ENCODE measurements at regions not wholly inside any gene's neighbourhood (a gene's known extent, or its start where the extent isn't known, plus 50 kb on each side); places are given as distances from the start of the nearest gene placed in this dataset.

- H3K27me3 ChIP-seq (ENCODE audit: control insufficient read depth, insufficient read depth, low read length) = no peaks in the 10 kb centered on the region
- DNase-seq (ENCODE audit: low read depth) (no peak), FAIRE-seq (no peak)
- TF ChIP-seq, protein P1, sequence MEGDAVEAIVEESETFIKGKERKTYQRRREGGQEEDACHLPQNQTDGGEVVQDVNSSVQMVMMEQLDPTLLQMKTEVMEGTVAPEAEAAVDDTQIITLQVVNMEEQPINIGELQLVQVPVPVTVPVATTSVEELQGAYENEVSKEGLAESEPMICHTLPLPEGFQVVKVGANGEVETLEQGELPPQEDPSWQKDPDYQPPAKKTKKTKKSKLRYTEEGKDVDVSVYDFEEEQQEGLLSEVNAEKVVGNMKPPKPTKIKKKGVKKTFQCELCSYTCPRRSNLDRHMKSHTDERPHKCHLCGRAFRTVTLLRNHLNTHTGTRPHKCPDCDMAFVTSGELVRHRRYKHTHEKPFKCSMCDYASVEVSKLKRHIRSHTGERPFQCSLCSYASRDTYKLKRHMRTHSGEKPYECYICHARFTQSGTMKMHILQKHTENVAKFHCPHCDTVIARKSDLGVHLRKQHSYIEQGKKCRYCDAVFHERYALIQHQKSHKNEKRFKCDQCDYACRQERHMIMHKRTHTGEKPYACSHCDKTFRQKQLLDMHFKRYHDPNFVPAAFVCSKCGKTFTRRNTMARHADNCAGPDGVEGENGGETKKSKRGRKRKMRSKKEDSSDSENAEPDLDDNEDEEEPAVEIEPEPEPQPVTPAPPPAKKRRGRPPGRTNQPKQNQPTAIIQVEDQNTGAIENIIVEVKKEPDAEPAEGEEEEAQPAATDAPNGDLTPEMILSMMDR (IDR thresholded peaks at IDR 0.05; ENCODE audit: insufficient read depth, low read length, severe bottlenecking) = no peak
- no peak overlapping the region for H3K4me3 ChIP-seq (ENCODE audit: low read depth, low read length)
- no peaks in the 10 kb centered on the region for H3K36me3 ChIP-seq (ENCODE audit: control insufficient read depth, insufficient read depth, low read length)
These were observed 394.7 kb downstream of the CD83 start for GRCh38 chr6:14512246-14512645.

DNA sequence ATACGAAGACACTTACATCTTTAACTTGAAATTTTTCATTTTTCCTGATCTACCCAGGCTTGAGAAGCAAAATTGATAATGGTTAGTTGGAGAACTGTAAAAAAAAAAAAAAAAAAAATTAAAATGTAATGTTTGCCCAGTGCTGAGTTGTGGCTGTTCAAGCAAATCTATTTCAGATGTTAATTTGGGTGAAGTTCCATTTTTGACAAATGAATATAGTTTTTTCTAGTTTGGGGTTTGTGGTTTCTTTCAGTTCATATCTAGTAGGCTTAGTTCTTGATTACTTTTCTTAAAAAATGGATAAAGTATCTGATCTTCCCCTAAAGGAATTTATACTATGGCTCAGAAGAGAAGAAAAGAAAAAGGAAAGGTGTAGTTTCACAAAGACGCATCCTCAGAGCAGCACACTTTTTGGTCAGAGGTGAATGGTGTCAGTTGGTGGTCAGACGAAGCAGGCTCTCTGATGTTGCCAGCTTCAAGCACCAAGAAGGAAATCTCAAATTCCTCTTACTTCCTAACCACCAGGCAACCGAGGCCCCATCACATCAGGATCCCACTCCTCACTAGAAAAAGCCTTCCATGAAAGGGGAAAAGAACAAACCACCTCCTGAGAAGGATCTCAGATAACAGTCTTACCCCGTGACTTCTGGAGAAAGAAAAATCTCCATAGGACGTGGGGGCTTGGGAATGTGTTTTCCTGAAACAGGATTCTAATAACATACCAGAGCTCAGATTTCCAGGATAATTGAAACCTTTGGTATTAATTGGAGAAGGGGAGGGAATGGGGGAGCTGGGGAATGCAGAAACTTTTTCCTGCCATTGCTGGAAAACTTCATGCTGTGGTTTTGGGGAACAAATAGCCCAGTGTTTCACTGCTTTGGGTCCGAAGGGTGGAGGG lies 396.2 kb downstream of the CD83 start:
- DNase-seq (ENCODE audit: low read depth) = no peak
- Histone ChIP-seq H3K27me3 (ENCODE audit: control insufficient read depth, insufficient read depth, low read length) (no peaks in the 10 kb centered on the region), H3K36me3 (ENCODE audit: control insufficient read depth, insufficient read depth, low read length) (no peaks in the 10 kb centered on the region), H3K4me3 (ENCODE audit: low read depth, low read length) (no peak overlapping the region)
- FAIRE-seq = peak; percentile 60
- TF ChIP-seq, protein P1 (IDR thresholded peaks at IDR 0.05; ENCODE audit: insufficient read depth, low read length, severe bottlenecking) = no peak

DNA sequence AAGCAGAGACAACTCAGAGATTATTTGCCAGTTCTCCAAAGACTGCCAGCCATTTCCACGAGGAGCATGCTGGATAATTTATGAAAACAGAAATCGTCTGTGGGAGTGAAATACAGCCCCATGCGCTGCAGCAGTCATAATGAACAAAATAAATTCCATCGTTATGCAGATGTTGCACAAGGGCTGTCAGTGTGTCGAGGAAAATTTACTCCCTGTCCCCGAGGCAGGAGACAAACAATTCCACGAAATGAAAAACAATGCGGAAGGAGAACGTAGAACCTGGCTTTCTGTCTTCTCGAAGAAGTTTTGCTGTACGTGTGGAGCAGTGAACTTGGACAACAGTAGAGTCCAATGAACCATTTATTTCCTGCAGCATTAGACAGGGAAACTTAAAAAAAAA lies 399.4 kb downstream of the CD83 start:
- H3K4me3 ChIP-seq (ENCODE audit: low read depth, low read length) = no peak overlapping the region
- H3K36me3 ChIP-seq (ENCODE audit: control insufficient read depth, insufficient read depth, low read length) = no peaks in the 10 kb centered on the region
- TF ChIP-seq, protein P1 (IDR thresholded peaks at IDR 0.05; ENCODE audit: insufficient read depth, low read length, severe bottlenecking) = no peak
- no peaks in the 10 kb centered on the region for H3K27me3 ChIP-seq (ENCODE audit: control insufficient read depth, insufficient read depth, low read length)
- DNase-seq (ENCODE audit: low read depth) (no peak), FAIRE-seq (no peak)

DNA sequence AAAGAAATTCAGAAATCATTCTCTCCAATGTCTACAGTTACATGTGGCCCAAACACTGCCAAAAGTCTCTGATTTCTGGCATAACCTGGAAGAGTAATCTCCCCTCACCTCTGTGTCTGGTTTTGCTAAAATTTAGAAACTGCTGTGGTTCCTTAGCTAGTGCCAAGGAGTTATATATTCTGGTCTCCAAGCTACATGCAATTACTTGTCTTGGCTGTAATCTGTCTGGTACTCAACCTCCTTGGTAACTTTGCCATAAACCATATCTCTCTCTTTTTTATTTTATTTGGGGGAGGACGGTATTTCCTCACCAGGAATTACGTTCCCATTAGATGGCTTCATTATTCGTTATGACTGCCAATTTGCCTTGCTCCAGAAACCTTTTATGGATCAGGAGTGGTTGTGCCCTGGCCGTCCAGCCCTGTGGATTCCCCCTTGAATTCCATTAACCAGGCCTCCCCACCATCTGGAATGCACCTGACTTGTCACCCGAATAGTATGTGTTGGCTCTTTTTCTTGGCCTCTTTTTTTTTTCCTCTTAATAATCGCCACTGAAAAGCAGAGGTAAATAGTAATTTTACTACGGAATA lies 400.0 kb downstream of the CD83 start:
- H3K4me3 ChIP-seq (ENCODE audit: low read depth, low read length) = no peak overlapping the region
- H3K27me3 ChIP-seq (ENCODE audit: control insufficient read depth, insufficient read depth, low read length) = no peaks in the 10 kb centered on the region
- FAIRE-seq (no peak), DNase-seq (ENCODE audit: low read depth) (peak; percentile 20)
- TF ChIP-seq, protein P1 (IDR thresholded peaks at IDR 0.05; ENCODE audit: insufficient read depth, low read length, severe bottlenecking) = no peak
- no peaks in the 10 kb centered on the region for H3K36me3 ChIP-seq (ENCODE audit: control insufficient read depth, insufficient read depth, low read length)

GRCh38 chr6:14518515-14519217 lies 401.1 kb downstream of the CD83 start:
- Histone ChIP-seq H3K4me3 (ENCODE audit: low read depth, low read length) (no peak overlapping the region), H3K27me3 (ENCODE audit: control insufficient read depth, insufficient read depth, low read length) (no peaks in the 10 kb centered on the region), H3K36me3 (ENCODE audit: control insufficient read depth, insufficient read depth, low read length) (no peaks in the 10 kb centered on the region)
- DNase-seq (ENCODE audit: low read depth) (no peak), FAIRE-seq (no peak)
- TF ChIP-seq, protein P1 (IDR thresholded peaks at IDR 0.05; ENCODE audit: insufficient read depth, low read length, severe bottlenecking) = no peak
